NCI-H2107 (cell line): ENCODE measurements at regions not wholly inside any gene's neighbourhood (a gene's known extent, or its start where the extent isn't known, plus 50 kb on each side); places are given as distances from the start of the nearest gene placed in this dataset.
"Not testable (repeated sequence)": the region's sequence is repeated elsewhere in the genome, so short reads cannot be mapped to it uniquely, and the experiment has no call there.

ENCODE experiments used
- DNase-seq: peaks from one replicate; lab custom pipeline; 2025; lab: John Stamatoyannopoulos, UW

- no peak for DNase-seq
Observed at GRCh38 chr5:82603033-82603987, 325.2 kb upstream of the RPS23 start.

DNA sequence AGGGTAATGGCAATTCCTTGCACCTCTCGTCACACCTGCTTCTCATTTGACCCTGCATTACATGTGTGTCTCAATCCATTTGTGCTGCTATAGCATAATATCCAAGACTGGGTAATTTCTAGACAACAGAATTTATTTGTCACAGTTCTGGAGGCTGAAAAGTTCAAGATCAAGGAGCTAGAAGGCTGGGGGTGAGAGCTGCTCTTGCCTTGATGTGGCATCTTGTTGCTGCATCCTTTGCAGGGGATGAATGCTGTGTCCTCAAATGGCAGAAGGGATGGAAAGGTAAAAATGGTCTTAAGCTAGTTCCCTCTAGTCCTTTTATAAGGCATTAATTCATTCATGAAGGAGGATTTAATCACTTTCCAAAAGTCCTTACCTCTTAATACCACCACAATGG lies 323.7 kb upstream of the RPS23 start:
- DNase-seq: no peak

- DNase-seq: no peak
Observed at GRCh38 chr5:82601077-82601476, 322.9 kb upstream of the RPS23 start.

DNA sequence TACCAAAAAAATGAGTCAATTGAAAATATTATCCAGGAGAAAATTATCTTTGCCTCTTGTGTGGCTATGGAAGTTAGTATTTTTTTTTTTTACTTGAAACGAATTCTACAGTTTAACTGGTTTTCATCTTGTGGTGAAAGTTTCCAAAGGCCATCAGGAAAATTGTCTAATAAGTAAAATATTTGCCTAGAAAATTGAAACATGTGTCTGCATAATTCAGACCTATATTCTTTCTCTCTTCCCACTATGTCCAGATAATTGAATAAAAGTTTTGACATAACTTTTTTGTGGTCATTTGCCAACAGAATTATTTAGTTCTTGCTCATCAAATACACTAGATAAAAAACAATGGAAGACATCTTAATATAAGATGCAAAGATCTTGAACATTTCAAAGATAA lies 321.5 kb upstream of the RPS23 start:
- no peak for DNase-seq

GRCh38 chr5:82599030-82599429 lies 320.9 kb upstream of the RPS23 start:
- no peak for DNase-seq

DNA sequence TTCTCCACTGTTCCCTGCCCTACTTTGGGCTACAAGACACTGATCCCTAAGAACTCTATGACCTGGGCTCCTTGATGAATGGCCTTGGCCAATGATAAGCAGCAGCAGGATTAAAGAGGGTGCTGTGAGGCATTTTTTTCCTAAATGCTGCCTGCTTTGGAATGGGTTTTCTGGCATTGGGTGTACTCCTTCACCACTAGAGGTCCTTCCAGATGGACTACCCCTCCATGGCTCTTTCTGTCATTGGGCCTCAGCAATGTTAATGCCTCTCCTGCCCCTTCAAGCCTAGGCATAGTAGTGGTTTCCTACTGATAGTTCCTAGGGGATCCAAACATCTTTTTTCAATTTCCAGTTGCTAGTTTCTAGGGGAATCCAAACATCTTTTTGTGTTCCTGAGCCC lies 319.3 kb upstream of the RPS23 start:
- no peak for DNase-seq

DNA sequence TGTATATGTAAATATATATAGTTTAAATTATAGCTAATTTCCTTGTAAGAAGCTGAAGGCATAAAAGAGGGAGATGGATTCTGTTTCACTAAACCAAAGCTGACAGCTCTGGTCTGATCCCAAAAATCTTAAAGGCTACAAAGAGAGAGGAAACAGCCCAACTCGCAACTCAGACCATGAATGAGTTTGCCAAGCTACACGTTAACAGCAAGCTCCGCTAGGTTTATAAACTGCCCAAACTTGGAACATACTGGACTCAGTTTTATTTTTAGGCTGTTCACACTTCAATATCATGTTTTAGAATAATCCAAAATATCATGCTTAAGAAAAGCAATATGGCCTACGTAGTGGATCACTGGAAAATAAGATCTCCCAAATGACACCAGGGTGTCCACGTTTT lies 318.3 kb upstream of the RPS23 start:
- no peak for DNase-seq

DNA sequence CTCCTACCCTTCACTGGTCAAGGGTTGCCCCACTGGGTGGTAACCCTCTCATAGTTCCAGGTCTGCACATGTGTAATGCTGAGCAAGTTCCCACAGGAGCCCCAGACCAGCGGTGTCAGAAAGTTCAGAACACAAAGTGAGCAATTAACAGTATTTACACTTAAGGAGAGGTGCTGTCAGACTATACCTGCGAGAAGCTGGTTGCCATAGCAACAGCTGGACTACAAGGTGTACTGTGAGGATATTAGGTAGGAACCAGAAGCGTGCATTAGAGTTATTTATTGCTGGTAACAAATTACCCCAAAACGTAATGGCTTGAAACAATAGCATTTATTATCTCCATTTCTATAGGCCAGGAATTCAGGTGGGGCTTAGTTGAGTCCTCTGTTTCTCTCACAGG lies 317.0 kb upstream of the RPS23 start:
- DNase-seq: no peak

GRCh38 chr5:82594097-82594496 lies 315.9 kb upstream of the RPS23 start:
- DNase-seq: no peak

- DNase-seq: no peak
Observed at GRCh38 chr5:82593481-82593880, 315.3 kb upstream of the RPS23 start.

DNA sequence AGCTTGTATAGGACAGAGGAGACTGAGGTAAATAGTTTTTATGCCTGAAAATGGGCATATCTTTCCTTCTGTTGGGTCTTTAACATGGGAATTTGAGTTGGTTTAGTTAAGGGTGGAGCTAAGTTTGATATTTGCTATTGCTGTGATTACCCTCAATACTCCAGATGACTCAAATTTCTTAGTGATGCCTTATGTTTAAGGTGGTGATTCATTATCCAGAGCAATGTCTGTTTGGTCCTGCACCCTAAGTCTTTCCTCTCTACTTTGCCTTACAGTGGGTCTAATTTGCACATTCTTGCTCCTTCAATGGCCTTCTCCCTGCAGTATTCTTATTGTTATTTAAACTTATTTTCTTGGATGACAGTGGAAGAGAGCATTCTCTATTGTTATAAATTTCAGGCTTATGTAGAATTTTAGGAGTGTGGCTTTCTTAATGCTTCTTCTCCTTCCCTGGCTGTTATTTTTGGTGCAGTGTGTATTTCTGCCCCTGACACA lies 312.9 kb upstream of the RPS23 start:
- DNase-seq: no peak

- DNase-seq: no peak
Observed at GRCh38 chr5:82590112-82590511, 312.0 kb upstream of the RPS23 start.

DNA sequence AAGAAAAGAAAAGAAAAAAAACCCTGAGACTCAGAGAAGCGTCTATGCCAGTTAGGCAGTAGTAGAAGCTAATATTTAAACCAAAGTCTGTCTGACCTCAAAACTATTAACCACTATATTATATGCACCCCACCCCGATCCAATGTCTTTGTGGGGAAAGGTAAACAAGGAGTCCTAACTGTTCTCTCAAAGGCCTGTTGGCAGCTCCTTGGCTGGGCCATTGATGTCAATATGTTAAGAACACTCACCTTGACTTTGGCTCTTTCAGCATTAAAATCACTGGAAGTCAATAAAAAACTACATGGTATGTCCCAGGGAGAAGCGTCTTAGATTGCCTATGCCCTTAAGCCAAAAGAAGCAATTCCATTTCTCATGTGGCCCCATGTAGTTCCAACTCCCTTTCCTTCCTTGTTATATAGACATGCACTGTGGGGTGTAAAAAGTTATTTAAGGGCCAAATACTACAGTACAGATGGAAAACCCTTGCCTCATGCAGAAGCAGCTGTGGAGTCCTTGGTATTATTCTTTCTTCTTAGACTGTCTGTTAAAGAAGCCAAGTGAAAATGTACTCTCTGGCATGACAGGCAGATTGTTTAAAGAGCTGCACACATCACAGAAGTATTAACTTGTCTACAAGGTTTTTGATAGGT lies 308.6 kb upstream of the RPS23 start:
- DNase-seq: no peak

GRCh38 chr5:82586181-82586580 lies 308.0 kb upstream of the RPS23 start:
- DNase-seq: no peak

DNA sequence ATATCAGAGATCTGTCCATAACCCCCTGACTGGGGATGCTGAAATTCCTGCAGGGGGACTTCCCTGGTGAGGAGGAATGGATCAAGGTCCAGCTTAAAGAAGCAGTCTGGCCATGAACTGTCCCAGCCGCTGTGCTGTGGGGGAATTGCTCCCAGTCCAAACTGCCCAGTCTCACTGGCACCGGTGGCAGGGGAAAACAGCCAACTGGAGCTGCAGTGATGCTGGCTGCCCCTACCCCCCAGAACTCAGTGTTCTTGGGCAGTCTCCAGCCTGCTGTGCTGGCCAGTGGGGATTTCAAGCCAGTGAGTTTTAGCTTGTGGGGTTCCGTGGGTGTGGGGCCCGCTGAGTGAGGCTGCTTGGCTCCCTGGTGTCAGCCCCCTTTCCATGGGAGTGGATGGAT lies 306.5 kb upstream of the RPS23 start:
- no peak for DNase-seq

DNA sequence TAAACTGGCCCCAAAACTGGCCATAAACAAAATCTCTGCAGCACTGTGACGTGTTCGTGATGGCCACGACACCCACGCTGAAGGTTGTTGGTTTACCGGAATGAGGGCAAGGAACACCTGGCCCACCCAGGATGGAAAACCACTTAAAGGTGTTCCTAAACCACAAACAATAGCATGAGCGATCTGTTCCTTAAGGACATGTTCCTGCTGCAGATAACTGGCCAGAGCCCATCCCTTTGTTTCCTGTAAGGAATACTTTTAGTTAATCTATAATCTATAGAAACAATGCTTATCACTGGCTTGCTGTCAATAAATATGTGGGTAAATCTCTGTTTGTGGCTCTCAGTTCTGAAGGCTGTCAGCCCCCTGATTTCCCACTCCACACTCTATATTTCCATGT lies 305.2 kb upstream of the RPS23 start:
- not testable (repeated sequence) for DNase-seq

DNA sequence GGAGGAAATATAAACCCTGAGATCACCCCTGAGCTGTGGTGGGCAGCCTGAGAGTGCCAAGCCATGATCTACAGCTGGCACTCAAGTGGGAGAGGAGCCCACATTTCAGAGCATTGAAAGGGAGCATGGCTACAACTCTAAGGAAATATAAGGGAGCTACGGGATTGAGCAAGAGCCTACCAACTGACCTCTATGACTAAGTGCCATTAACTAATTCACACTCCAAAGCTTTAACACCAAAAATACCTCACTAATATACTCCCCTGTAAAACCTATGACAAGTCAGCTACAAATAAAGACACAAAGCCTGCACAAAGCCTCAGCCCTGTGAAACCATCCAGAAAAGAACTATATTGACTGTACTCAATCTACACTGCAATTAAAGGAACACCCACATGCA lies 286.8 kb upstream of the RPS23 start:
- no peak for DNase-seq

GRCh38 chr5:82563745-82564144 lies 285.6 kb upstream of the RPS23 start:
- DNase-seq: no peak

- DNase-seq: no peak
Observed at GRCh38 chr5:82562696-82563240, 284.6 kb upstream of the RPS23 start.

DNA sequence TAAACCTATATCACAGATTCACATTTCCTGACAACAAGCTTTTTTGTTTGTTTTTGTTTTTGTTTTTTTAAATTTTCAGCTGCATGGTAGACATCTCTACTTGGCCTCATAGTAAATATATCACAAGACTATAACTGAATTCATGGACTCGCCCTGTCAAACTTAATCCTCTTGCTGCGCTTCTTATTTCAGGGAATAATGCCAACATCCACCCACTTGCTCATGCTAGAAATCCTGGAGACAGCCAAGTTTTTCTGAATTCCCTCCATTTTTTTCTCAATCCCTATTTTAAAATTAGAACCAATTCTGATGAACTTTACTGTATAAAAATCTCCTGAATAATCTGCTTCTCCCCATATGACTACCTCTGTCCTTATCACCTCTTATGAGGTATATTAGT lies 283.6 kb upstream of the RPS23 start:
- DNase-seq: no peak

DNA sequence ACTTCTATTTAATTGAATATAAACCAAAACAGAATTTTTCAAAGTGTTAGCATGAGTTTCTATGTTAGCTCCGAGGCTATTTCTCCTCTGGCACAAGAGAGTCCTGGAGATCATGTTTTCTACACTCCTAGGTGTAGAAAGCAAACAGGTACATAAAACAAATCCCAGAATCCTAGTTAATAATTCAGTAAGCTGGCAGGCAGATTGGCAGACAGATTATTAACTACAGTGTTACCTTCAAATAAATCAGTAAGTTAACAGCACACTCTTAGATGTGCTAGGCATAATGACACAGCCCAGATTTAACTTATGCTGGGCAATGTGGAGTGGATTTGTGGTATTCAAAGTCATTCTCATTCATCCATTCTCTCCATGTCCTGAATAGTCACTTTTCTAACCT lies 282.8 kb upstream of the RPS23 start:
- DNase-seq: no peak

DNA sequence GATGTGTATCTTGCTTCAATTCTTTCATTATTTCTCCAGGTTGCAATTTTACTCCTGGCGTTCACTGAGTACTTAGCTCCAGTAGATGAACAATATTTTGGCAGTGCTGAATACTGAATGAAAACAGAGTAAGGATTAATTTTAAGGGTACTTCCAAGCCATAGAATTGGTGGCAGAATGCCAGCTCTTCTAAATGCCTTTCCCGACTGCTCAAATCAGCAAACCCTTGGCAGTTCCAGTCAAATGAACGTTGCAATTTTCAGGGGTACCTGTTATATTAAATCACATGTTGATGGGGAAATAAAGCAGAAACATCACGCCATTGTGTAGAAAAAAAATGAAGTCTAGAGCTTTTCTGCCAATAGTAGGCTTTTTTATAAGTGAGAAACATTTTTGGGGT lies 282.4 kb upstream of the RPS23 start:
- DNase-seq: no peak

GRCh38 chr5:82551840-82552385 lies 273.8 kb upstream of the RPS23 start:
- DNase-seq: no peak
